ENCODE measurements at regions not wholly inside any gene's neighbourhood (a gene's known extent, or its start where the extent isn't known, plus 50 kb on each side); places are given as distances from the start of the nearest gene placed in this dataset.

DNA sequence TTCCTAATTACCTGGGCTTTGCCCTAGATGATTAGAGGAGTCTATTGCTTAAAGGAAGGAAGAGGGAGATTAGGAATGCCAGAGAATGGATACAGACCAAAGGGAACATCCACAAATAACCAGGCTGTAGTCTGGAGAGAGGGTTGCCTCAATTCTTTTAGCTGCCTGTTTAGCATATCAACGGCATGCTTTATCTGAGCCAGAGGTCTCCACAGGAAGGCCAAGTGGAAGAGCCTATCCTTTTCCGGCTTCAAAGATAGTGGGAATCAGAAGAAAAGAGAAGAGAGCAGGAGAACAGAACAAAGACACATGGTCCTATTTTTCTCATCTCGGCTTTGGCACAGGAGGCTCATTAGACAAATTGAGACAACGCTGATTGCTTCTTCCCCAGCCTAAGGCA, 142.4 kb downstream of the NMUR2 start:
- TF ChIP-seq POLR2A (IDR thresholded peaks at IDR 0.05) = no peak
- TF ChIP-seq, protein P1, sequence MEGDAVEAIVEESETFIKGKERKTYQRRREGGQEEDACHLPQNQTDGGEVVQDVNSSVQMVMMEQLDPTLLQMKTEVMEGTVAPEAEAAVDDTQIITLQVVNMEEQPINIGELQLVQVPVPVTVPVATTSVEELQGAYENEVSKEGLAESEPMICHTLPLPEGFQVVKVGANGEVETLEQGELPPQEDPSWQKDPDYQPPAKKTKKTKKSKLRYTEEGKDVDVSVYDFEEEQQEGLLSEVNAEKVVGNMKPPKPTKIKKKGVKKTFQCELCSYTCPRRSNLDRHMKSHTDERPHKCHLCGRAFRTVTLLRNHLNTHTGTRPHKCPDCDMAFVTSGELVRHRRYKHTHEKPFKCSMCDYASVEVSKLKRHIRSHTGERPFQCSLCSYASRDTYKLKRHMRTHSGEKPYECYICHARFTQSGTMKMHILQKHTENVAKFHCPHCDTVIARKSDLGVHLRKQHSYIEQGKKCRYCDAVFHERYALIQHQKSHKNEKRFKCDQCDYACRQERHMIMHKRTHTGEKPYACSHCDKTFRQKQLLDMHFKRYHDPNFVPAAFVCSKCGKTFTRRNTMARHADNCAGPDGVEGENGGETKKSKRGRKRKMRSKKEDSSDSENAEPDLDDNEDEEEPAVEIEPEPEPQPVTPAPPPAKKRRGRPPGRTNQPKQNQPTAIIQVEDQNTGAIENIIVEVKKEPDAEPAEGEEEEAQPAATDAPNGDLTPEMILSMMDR (IDR thresholded peaks at IDR 0.05) = no peak

All from adrenal gland (tissue), 5 donors.